Karpas-422 (cell line): ENCODE measurements at regions not wholly inside any gene's neighbourhood (a gene's known extent, or its start where the extent isn't known, plus 50 kb on each side); places are given as distances from the start of the nearest gene placed in this dataset.

ENCODE experiments used
- DNase-seq: peaks from one replicate; pipeline ENCODE4 v3.0.0-alpha.2; 2015
- H2AFZ ChIP-seq: fragments of 200-600 bp; sonication (generic); 2 replicates; pipeline ENCODE4 v1.6.1; 2014; ENCODE audit warnings: antibody characterized with exemption, low read length, mixed read lengths
- H3K27ac ChIP-seq: fragments of 200-600 bp; sonication (generic); 2 replicates; pipeline ENCODE4 v1.5.1; 2014; ENCODE audit warnings: mild to moderate bottlenecking, low read length, moderate library complexity
- H3K27me3 ChIP-seq: fragments of 200-600 bp; sonication (generic); 2 replicates; pipeline ENCODE4 v1.6.1; 2014; ENCODE audit warnings: low read length, mixed read lengths
- H3K36me3 ChIP-seq: fragments of 200-600 bp; sonication (generic); 2 replicates; pipeline ENCODE4 v1.6.1; 2014; ENCODE audit warnings: low read length, mixed read lengths; ENCODE audit not compliant: insufficient read depth
- H3K4me1 ChIP-seq: fragments of 200-600 bp; sonication (generic); 2 replicates; pipeline ENCODE4 v1.6.1; 2014; ENCODE audit warnings: mild to moderate bottlenecking, low read length, mixed read lengths
- H3K4me2 ChIP-seq: fragments of 200-600 bp; sonication (generic); 2 replicates; pipeline ENCODE4 v1.6.1; 2014; ENCODE audit warnings: low read length, low read depth, mild to moderate bottlenecking; ENCODE audit not compliant: poor library complexity, severe bottlenecking
- H3K4me3 ChIP-seq: fragments of 200-600 bp; sonication (generic); 2 replicates; pipeline ENCODE4 v1.5.1; 2014; ENCODE audit warnings: mild to moderate bottlenecking, antibody characterized with exemption, low read length, mixed read lengths
- H3K79me2 ChIP-seq: fragments of 200-600 bp; sonication (generic); 2 replicates; pipeline ENCODE4 v1.6.1; 2014; ENCODE audit warnings: mild to moderate bottlenecking, low read length, mixed read lengths
- H3K9ac ChIP-seq: fragments of 200-600 bp; sonication (generic); 2 replicates; pipeline ENCODE4 v1.6.0; 2014; ENCODE audit warnings: low read length
- H3K9me2 ChIP-seq: fragments of 200-600 bp; sonication (generic), shearing (Covaris generic); replicated peaks from 2 replicates; pipeline ENCODE4 v1.6.0; 2014; ENCODE audit warnings: mild to moderate bottlenecking, low read length, moderate library complexity; ENCODE audit not compliant: insufficient read depth
- H3K9me3 ChIP-seq: fragments of 300-700, 200-600 bp; sonication (generic); 2 replicates; pipeline ENCODE4 v1.6.1; 2014; ENCODE audit warnings: low read length, mixed read lengths
- H4K20me1 ChIP-seq: fragments of 200-600 bp; sonication (generic); 2 replicates; pipeline ENCODE4 v1.6.1; 2014; ENCODE audit warnings: mild to moderate bottlenecking, antibody characterized with exemption, low read length, low read depth; ENCODE audit not compliant: insufficient read depth

- no peaks in the 10 kb centered on the region for H3K9me2 ChIP-seq
- H3K9ac ChIP-seq: no peak overlapping the region
- H3K4me2 ChIP-seq: no peak overlapping the region
- H3K36me3 ChIP-seq: no peaks in the 10 kb centered on the region
- H3K9me3 ChIP-seq: no peaks in the 10 kb centered on the region
- no peaks in the 10 kb centered on the region for H3K4me1 ChIP-seq
- no peak overlapping the region for H3K27ac ChIP-seq
- H2AFZ ChIP-seq: no peak overlapping the region
- DNase-seq: no peak
- H4K20me1 ChIP-seq: no peaks in the 10 kb centered on the region
- no peaks in the 10 kb centered on the region; the same call in 1 of the 2 replicates for H3K27me3 ChIP-seq
- H3K4me3 ChIP-seq: no peak overlapping the region
- H3K79me2 ChIP-seq: no peaks in the 10 kb centered on the region
Measured at GRCh38 chr10:131674130-131674529, 226.7 kb upstream of the PPP2R2D start.

- Histone ChIP-seq H3K9ac (no peak overlapping the region), H3K36me3 (no peaks in the 10 kb centered on the region), H4K20me1 (no peaks in the 10 kb centered on the region), H3K4me2 (no peak overlapping the region), H3K9me3 (no peaks in the 10 kb centered on the region), H3K27me3 (no peaks in the 10 kb centered on the region; the same call in 1 of the 2 replicates), H2AFZ (no peak overlapping the region), H3K4me3 (no peak overlapping the region), H3K4me1 (no peaks in the 10 kb centered on the region), H3K27ac (no peak overlapping the region), H3K79me2 (no peaks in the 10 kb centered on the region), H3K9me2 (no peaks in the 10 kb centered on the region)
- DNase-seq: no peak
Measured at GRCh38 chr10:131675104-131675503, 225.7 kb upstream of the PPP2R2D start.

- no peak overlapping the region for H3K4me2 ChIP-seq
- no peak overlapping the region for H2AFZ ChIP-seq
- H3K36me3 ChIP-seq: no peaks in the 10 kb centered on the region
- no peak overlapping the region for H3K27ac ChIP-seq
- H4K20me1 ChIP-seq: no peaks in the 10 kb centered on the region
- H3K79me2 ChIP-seq: no peaks in the 10 kb centered on the region
- H3K27me3 ChIP-seq: no peaks in the 10 kb centered on the region; the same call in 1 of the 2 replicates
- no peak for DNase-seq
- H3K9me2 ChIP-seq: no peaks in the 10 kb centered on the region
- no peak overlapping the region for H3K4me3 ChIP-seq
- no peak overlapping the region for H3K9ac ChIP-seq
- no peaks in the 10 kb centered on the region for H3K9me3 ChIP-seq
- H3K4me1 ChIP-seq: no peaks in the 10 kb centered on the region
Measured at GRCh38 chr10:131676046-131676799, 224.6 kb upstream of the PPP2R2D start.

- no peaks in the 10 kb centered on the region for H4K20me1 ChIP-seq
- no peaks in the 10 kb centered on the region for H3K36me3 ChIP-seq
- DNase-seq: no peak
- no peaks in the 10 kb centered on the region for H3K79me2 ChIP-seq
- no peak overlapping the region for H3K4me2 ChIP-seq
- no peak overlapping the region for H3K4me3 ChIP-seq
- H2AFZ ChIP-seq: no peak overlapping the region
- H3K9me2 ChIP-seq: no peaks in the 10 kb centered on the region
- H3K27ac ChIP-seq: no peak overlapping the region
- no peak overlapping the region for H3K9ac ChIP-seq
- no peaks in the 10 kb centered on the region for H3K9me3 ChIP-seq
- no peaks in the 10 kb centered on the region; the same call in 1 of the 2 replicates for H3K27me3 ChIP-seq
- H3K4me1 ChIP-seq: no peaks in the 10 kb centered on the region
Measured at GRCh38 chr10:131676800-131677421, 223.9 kb upstream of the PPP2R2D start.

GRCh38 chr10:131677671-131678070 lies 223.1 kb upstream of the PPP2R2D start:
- H3K4me2 ChIP-seq: no peak overlapping the region
- H3K36me3 ChIP-seq: no peaks in the 10 kb centered on the region
- no peaks in the 10 kb centered on the region for H3K9me3 ChIP-seq
- no peaks in the 10 kb centered on the region; the same call in 1 of the 2 replicates for H3K27me3 ChIP-seq
- no peak overlapping the region for H2AFZ ChIP-seq
- no peaks in the 10 kb centered on the region for H3K4me1 ChIP-seq
- H4K20me1 ChIP-seq: no peaks in the 10 kb centered on the region
- H3K79me2 ChIP-seq: no peaks in the 10 kb centered on the region
- DNase-seq: no peak
- H3K27ac ChIP-seq: no peak overlapping the region
- H3K9ac ChIP-seq: no peak overlapping the region
- H3K4me3 ChIP-seq: no peak overlapping the region
- no peaks in the 10 kb centered on the region for H3K9me2 ChIP-seq

GRCh38 chr10:131678171-131678570 lies 222.6 kb upstream of the PPP2R2D start:
- Histone ChIP-seq H4K20me1 (no peaks in the 10 kb centered on the region), H3K4me3 (no peak overlapping the region), H3K4me2 (no peak overlapping the region), H3K4me1 (no peaks in the 10 kb centered on the region), H3K9ac (no peak overlapping the region), H3K27ac (no peak overlapping the region), H3K9me2 (no peaks in the 10 kb centered on the region), H3K36me3 (no peaks in the 10 kb centered on the region), H2AFZ (no peak overlapping the region), H3K27me3 (no peaks in the 10 kb centered on the region; the same call in 1 of the 2 replicates), H3K79me2 (no peaks in the 10 kb centered on the region), H3K9me3 (no peaks in the 10 kb centered on the region)
- no peak for DNase-seq

- DNase-seq: no peak
- H3K4me3 ChIP-seq: no peak overlapping the region
Measured at GRCh38 chr10:131678613-131679012, 222.2 kb upstream of the PPP2R2D start.

GRCh38 chr10:131679926-131680325 lies 220.9 kb upstream of the PPP2R2D start:
- Histone ChIP-seq H3K9me3 (no peaks in the 10 kb centered on the region), H3K4me3 (no peak overlapping the region), H3K4me2 (no peak overlapping the region), H3K27me3 (no peaks in the 10 kb centered on the region), H3K36me3 (no peaks in the 10 kb centered on the region), H4K20me1 (no peaks in the 10 kb centered on the region), H3K4me1 (no peaks in the 10 kb centered on the region), H3K79me2 (no peaks in the 10 kb centered on the region), H3K27ac (no peak overlapping the region), H3K9ac (no peak overlapping the region), H3K9me2 (no peaks in the 10 kb centered on the region), H2AFZ (no peak overlapping the region)
- DNase-seq: no peak

More at GRCh38 chr10:131678613-131679012, 222.2 kb upstream of the PPP2R2D start:
- no peak overlapping the region for H3K27ac ChIP-seq
- no peak overlapping the region for H3K4me2 ChIP-seq
- no peak overlapping the region for H2AFZ ChIP-seq
- no peaks in the 10 kb centered on the region for H3K79me2 ChIP-seq
- no peaks in the 10 kb centered on the region; the same call in 1 of the 2 replicates for H3K27me3 ChIP-seq
- no peaks in the 10 kb centered on the region for H3K9me2 ChIP-seq
- no peaks in the 10 kb centered on the region for H4K20me1 ChIP-seq
- H3K9me3 ChIP-seq: no peaks in the 10 kb centered on the region
- no peaks in the 10 kb centered on the region for H3K4me1 ChIP-seq
- H3K36me3 ChIP-seq: no peaks in the 10 kb centered on the region
- H3K9ac ChIP-seq: no peak overlapping the region
